OCI-LY7 (cell line): ENCODE measurements at regions not wholly inside any gene's neighbourhood (a gene's known extent, or its start where the extent isn't known, plus 50 kb on each side); places are given as distances from the start of the nearest gene placed in this dataset.

Experiments
- BruUV-seq: library from RNA; stranded (reverse); fragments of 400-500 nt; replicated peaks from 2 replicates; lab custom pipeline; 2021; lab: Mats Ljungman, UMichigan
- CTCF ChIA-PET: fragments of 300-600 bp; sonication (Branson Sonifier 250); formaldehyde crosslinking; loops from one replicate; lab custom pipeline; 2022; ENCODE audit warnings: antibody characterized with exemption; ENCODE audit not compliant: unreplicated experiment; lab: Charles Lee
- POLR2A ChIA-PET: fragments of 300-600 bp; sonication (Branson Sonifier 250); formaldehyde crosslinking; loops from one replicate; lab custom pipeline; 2022; ENCODE audit warnings: antibody characterized with exemption; lab: Charles Lee
- DNase-seq: peaks from one replicate; pipeline ENCODE4 v3.0.0-alpha.2; 2015; ENCODE audit warnings: low spot score
- H2AFZ ChIP-seq: fragments of 200-600 bp; sonication (generic), shearing (Covaris generic); 2 replicates; pipeline ENCODE4 v1.6.1; 2014; ENCODE audit warnings: mild to moderate bottlenecking, antibody characterized with exemption, low read length, moderate library complexity
- H3K27ac ChIP-seq: fragments of 200-600 bp; sonication (generic); 2 replicates; pipeline ENCODE4 v1.5.1; 2014; ENCODE audit warnings: mixed run types, low read depth, mild to moderate bottlenecking, moderate library complexity, low read length, inconsistent platforms; ENCODE audit not compliant: poor library complexity, severe bottlenecking
- H3K36me3 ChIP-seq: fragments of 200-600 bp; sonication (generic); 2 replicates; pipeline ENCODE4 v1.6.1; 2014; ENCODE audit warnings: mild to moderate bottlenecking, antibody characterized with exemption, low read length, moderate library complexity, mixed read lengths; ENCODE audit not compliant: insufficient read depth
- H3K4me1 ChIP-seq: fragments of 200-600 bp; sonication (generic); 2 replicates; pipeline ENCODE4 v1.5.1; 2014; ENCODE audit warnings: mild to moderate bottlenecking, low read length; ENCODE audit not compliant: insufficient read depth, poor library complexity, severe bottlenecking
- H3K4me2 ChIP-seq: fragments of 200-600 bp; sonication (generic); 2 replicates; pipeline ENCODE4 v1.6.1; 2014; ENCODE audit warnings: mild to moderate bottlenecking, low read length
- H3K4me3 ChIP-seq: fragments of 200-600 bp; sonication (generic); 2 replicates; pipeline ENCODE4 v1.5.1; 2014; ENCODE audit warnings: mild to moderate bottlenecking, low read depth, low read length; ENCODE audit not compliant: poor library complexity, severe bottlenecking
- H3K79me2 ChIP-seq: fragments of 200-600 bp; sonication (generic); 2 replicates; pipeline ENCODE4 v1.6.1; 2016; ENCODE audit warnings: low read depth, mild to moderate bottlenecking, low read length, moderate library complexity, mixed read lengths; ENCODE audit not compliant: insufficient read depth
- H3K9me2 ChIP-seq: fragments of 200-600 bp; sonication (generic); 2 replicates; pipeline ENCODE4 v1.6.1; 2016; ENCODE audit warnings: mild to moderate bottlenecking, low read length, mixed read lengths; ENCODE audit not compliant: insufficient read depth
- H3K9me3 ChIP-seq: fragments of 200-600 bp; sonication (generic); 2 replicates; pipeline ENCODE4 v1.6.1; 2014; ENCODE audit warnings: mild to moderate bottlenecking, mixed run types, low read length, mixed read lengths
- H4K20me1 ChIP-seq: fragments of 200-600 bp; sonication (generic); 2 replicates; pipeline ENCODE4 v1.6.1; 2014; ENCODE audit warnings: mild to moderate bottlenecking, antibody characterized with exemption, low read length, moderate library complexity, mixed read lengths; ENCODE audit not compliant: insufficient read depth
- CTCF ChIP-seq: fragments of 200-600 bp; sonication (generic); conservative IDR thresholded peaks from 2 replicates; pipeline ENCODE4 v1.5.1; 2014; ENCODE audit warnings: mild to moderate bottlenecking, antibody characterized with exemption, low read length, moderate library complexity, mixed read lengths
- EZH2phosphoT487 ChIP-seq: fragments of 200-600 bp; sonication (generic); IDR thresholded peaks from 2 replicates; pipeline ENCODE4 v1.6.1; 2018; ENCODE audit warnings: low read depth, borderline replicate concordance, mild to moderate bottlenecking, mixed run types, antibody characterized with exemption, low read length, moderate library complexity, mixed read lengths
- intact Hi-C: fragments of 100-400 bp; cut with micrococcal nuclease; formaldehyde crosslinking; loops from one replicate; pipeline ENCODE4 v1.10.0; 2022; ENCODE audit not compliant: unreplicated experiment

- Histone ChIP-seq H3K27ac (no peak overlapping the region), H3K9me2 (no peaks in the 10 kb centered on the region), H3K79me2 (no peaks in the 10 kb centered on the region), H4K20me1 (no peaks in the 10 kb centered on the region), H3K4me3 (no peak overlapping the region), H3K36me3 (no peaks in the 10 kb centered on the region), H3K4me1 (no peaks in the 10 kb centered on the region), H3K4me2 (no peak overlapping the region), H2AFZ (no peak overlapping the region), H3K9me3 (no peaks in the 10 kb centered on the region)
- intact Hi-C loops, result no loop called here
- ChIA-PET POLR2A (interaction anchor here (0.9 kb wide), 1 partner anchor 12 kb away, joined by 3 read pairs; no protein-coding TSS in a partner anchor), CTCF (no interaction called here)
- no peak for DNase-seq
- TF ChIP-seq EZH2phosphoT487 (no peak), CTCF (no peak)
- no TSS peak for BruUV-seq
Observed at GRCh38 chr4:186819342-186820086, 95.9 kb upstream of the FAT1 start.

GRCh38 chr4:186820391-186820891 lies 96.8 kb upstream of the FAT1 start:
- H3K36me3 ChIP-seq, result no peaks in the 10 kb centered on the region
- H3K4me2 ChIP-seq, result no peak overlapping the region
- H3K79me2 ChIP-seq, result no peaks in the 10 kb centered on the region
- no peak overlapping the region for H2AFZ ChIP-seq
- no peaks in the 10 kb centered on the region for H3K9me3 ChIP-seq
- ChIA-PET CTCF (no interaction called here), POLR2A (interaction anchor here (0.9 kb wide), 1 partner anchor 11 kb away, joined by 3 read pairs; no protein-coding TSS in a partner anchor)
- no TSS peak for BruUV-seq
- H3K9me2 ChIP-seq, result no peaks in the 10 kb centered on the region
- intact Hi-C loops, result no loop called here
- no peak overlapping the region for H3K27ac ChIP-seq
- H3K4me3 ChIP-seq, result no peak overlapping the region
- TF ChIP-seq CTCF (no peak), EZH2phosphoT487 (no peak)
- DNase-seq, result no peak
- H3K4me1 ChIP-seq, result no peaks in the 10 kb centered on the region
- H4K20me1 ChIP-seq, result no peaks in the 10 kb centered on the region

GRCh38 chr4:186823989-186824388 lies 100.3 kb upstream of the FAT1 start:
- Histone ChIP-seq H3K4me2 (no peak overlapping the region), H3K36me3 (no peaks in the 10 kb centered on the region), H3K4me1 (no peaks in the 10 kb centered on the region), H3K9me3 (no peaks in the 10 kb centered on the region), H3K4me3 (no peak overlapping the region), H4K20me1 (no peaks in the 10 kb centered on the region), H3K9me2 (no peaks in the 10 kb centered on the region), H3K79me2 (no peaks in the 10 kb centered on the region), H2AFZ (no peak overlapping the region), H3K27ac (no peak overlapping the region)
- POLR2A ChIA-PET, result no interaction called here
- intact Hi-C loops, result no loop called here
- no TSS peak for BruUV-seq
- no peak for DNase-seq
- TF ChIP-seq EZH2phosphoT487 (no peak), CTCF (no peak)
- CTCF ChIA-PET, result no interaction called here
